MCF 10A (cell line): ENCODE measurements at regions not wholly inside any gene's neighbourhood (a gene's known extent, or its start where the extent isn't known, plus 50 kb on each side); places are given as distances from the start of the nearest gene placed in this dataset.

Experiments used
- BruUV-seq: library from RNA; stranded (reverse); fragments of 400-500 nt; replicated peaks from 2 replicates; lab custom pipeline; 2021; lab: Mats Ljungman, UMichigan
- CTCF ChIA-PET: fragments of 300-600 bp; sonication (Branson Sonifier 250); formaldehyde crosslinking; extraction: SDS; loops from one replicate; lab custom pipeline; 2021; ENCODE audit warnings: antibody characterized with exemption, inconsistent platforms; lab: Yijun Ruan, JAX
- POLR2A ChIA-PET: fragments of 300-600, 350-650 bp; sonication (Branson Sonifier 250); formaldehyde crosslinking; extraction: SDS; loops from one replicate; lab custom pipeline; 2020; ENCODE audit warnings: antibody characterized with exemption, inconsistent platforms; lab: Yijun Ruan, JAX
- DNase-seq: peaks from one replicate; pipeline ENCODE4 v3.0.0-alpha.2; 2018; ENCODE audit not compliant: unreplicated experiment
- H3K27ac Mint-ChIP-seq: one replicate; pipeline ENCODE4 v1.8.0; 2022; ENCODE audit warnings: mild to moderate bottlenecking, low read depth, mixed read lengths; ENCODE audit not compliant: unreplicated experiment
- H3K27me3 Mint-ChIP-seq: one replicate; pipeline ENCODE4 v1.8.0; 2022; ENCODE audit warnings: mixed read lengths; ENCODE audit not compliant: insufficient read depth, unreplicated experiment
- H3K36me3 Mint-ChIP-seq: one replicate; pipeline ENCODE4 v1.8.0; 2022; ENCODE audit warnings: mild to moderate bottlenecking, moderate library complexity, mixed read lengths; ENCODE audit not compliant: insufficient read depth, unreplicated experiment
- H3K4me1 Mint-ChIP-seq: one replicate; pipeline ENCODE4 v1.8.0; 2022; ENCODE audit warnings: mixed read lengths; ENCODE audit not compliant: insufficient read depth, unreplicated experiment
- H3K4me3 Mint-ChIP-seq: one replicate; pipeline ENCODE4 v1.8.0; 2022; ENCODE audit warnings: mild to moderate bottlenecking, moderate library complexity, mixed read lengths; ENCODE audit not compliant: unreplicated experiment
- H3K9me3 Mint-ChIP-seq: one replicate; pipeline ENCODE4 v1.8.0; 2022; ENCODE audit warnings: mixed read lengths; ENCODE audit not compliant: unreplicated experiment
- CTCF ChIP-seq: fragments of 200-600 bp; IDR thresholded peaks from one replicate; pipeline ENCODE4 v1.8.0; 2022; ENCODE audit warnings: antibody characterized with exemption, mild to moderate bottlenecking; ENCODE audit not compliant: unreplicated experiment
- intact Hi-C: fragments of 100-400 bp; cut with micrococcal nuclease; formaldehyde crosslinking; loops from 2 replicates; pipeline ENCODE4 v1.14.1; 2022

- H3K9me3 Mint-ChIP-seq, result peaks cover 8% of the 10 kb centered on the region
- H3K36me3 Mint-ChIP-seq, result no peaks in the 10 kb centered on the region
- intact Hi-C loops, result no loop called here
- CTCF ChIA-PET, result interaction anchor here (0.8 kb wide), 1 partner anchor 117 kb away, joined by 9 read pairs; no protein-coding TSS in a partner anchor
- no peaks in the 10 kb centered on the region for H3K4me1 Mint-ChIP-seq
- H3K27ac Mint-ChIP-seq, result no peak overlapping the region
- no peaks in the 10 kb centered on the region for H3K27me3 Mint-ChIP-seq
- no peak for TF ChIP-seq CTCF
- peak; percentile 71 for DNase-seq
- H3K4me3 Mint-ChIP-seq, result no peak overlapping the region
- POLR2A ChIA-PET, result interaction anchor here (1.6 kb wide), 1 partner anchor 10 kb away, joined by 5 read pairs; no protein-coding TSS in a partner anchor
- no TSS peak for BruUV-seq
Observed at GRCh38 chr3:54056521-54056920, 65.8 kb upstream of the CACNA2D3 start.

GRCh38 chr3:54053882-54054281, 68.5 kb upstream of the CACNA2D3 start:
- no peak overlapping the region for H3K4me3 Mint-ChIP-seq
- CTCF ChIA-PET, result no interaction called here

GRCh38 chr3:54053211-54053610, 69.1 kb upstream of the CACNA2D3 start:
- no peaks in the 10 kb centered on the region for H3K9me3 Mint-ChIP-seq
- no peak for DNase-seq
- ChIA-PET CTCF (interaction anchor here (0.6 to 1.3 kb wide), 3 partner anchors 11 to 15 kb away, joined by 3 to 5 read pairs (median 3); no protein-coding TSS in a partner anchor), POLR2A (no interaction called here)
- intact Hi-C loops, result no loop called here
- H3K36me3 Mint-ChIP-seq, result no peaks in the 10 kb centered on the region
- no peaks in the 10 kb centered on the region for H3K27me3 Mint-ChIP-seq
- BruUV-seq, result no TSS peak
- TF ChIP-seq CTCF, result no peak
- no peaks in the 10 kb centered on the region for H3K4me1 Mint-ChIP-seq
- no peak overlapping the region for H3K27ac Mint-ChIP-seq
- no peak overlapping the region for H3K4me3 Mint-ChIP-seq

More at GRCh38 chr3:54053882-54054281, 68.5 kb upstream of the CACNA2D3 start:
- Mint-ChIP-seq H3K4me1 (no peaks in the 10 kb centered on the region), H3K27ac (no peak overlapping the region), H3K36me3 (no peaks in the 10 kb centered on the region), H3K9me3 (peaks cover 4% of the 10 kb centered on the region), H3K27me3 (no peaks in the 10 kb centered on the region)
- intact Hi-C loops, result no loop called here
- no peak for DNase-seq
- POLR2A ChIA-PET, result no interaction called here
- no TSS peak for BruUV-seq
- TF ChIP-seq CTCF, result no peak

- peak; percentile 44 for DNase-seq
- no peaks in the 10 kb centered on the region for H3K9me3 Mint-ChIP-seq
- H3K27ac Mint-ChIP-seq, result no peak overlapping the region
- H3K4me1 Mint-ChIP-seq, result peaks cover under 1% of the 10 kb centered on the region
- H3K36me3 Mint-ChIP-seq, result no peaks in the 10 kb centered on the region
- no peak for TF ChIP-seq CTCF
- no TSS peak for BruUV-seq
- ChIA-PET CTCF (no interaction called here), POLR2A (interaction anchor here (1.2 kb wide), 1 partner anchor 21 kb away, joined by 4 read pairs; no protein-coding TSS in a partner anchor)
- H3K27me3 Mint-ChIP-seq, result no peaks in the 10 kb centered on the region
- intact Hi-C loops, result no loop called here
- no peak overlapping the region for H3K4me3 Mint-ChIP-seq
Observed at GRCh38 chr3:54047568-54047967, 74.8 kb upstream of the CACNA2D3 start.
